SK-N-MC (cell line): ENCODE measurements at regions not wholly inside any gene's neighbourhood (a gene's known extent, or its start where the extent isn't known, plus 50 kb on each side); places are given as distances from the start of the nearest gene placed in this dataset.

Experiments used
- EZH2 ChIP-seq: fragments of 200-600 bp; sonication (generic); IDR thresholded peaks from one replicate; pipeline ENCODE4 v1.6.1; 2017; ENCODE audit warnings: antibody characterized with exemption
- FOXP2 ChIP-seq: optimal IDR thresholded peaks from 2 replicates; pipeline ENCODE3; 2011; ENCODE audit warnings: mild to moderate bottlenecking, moderate library complexity; ENCODE audit not compliant: insufficient read depth; ENCODE audit errors: extremely low read length, control extremely low read depth
- POLR2AphosphoS5 ChIP-seq: IDR thresholded peaks from 2 replicates; pipeline ENCODE4 v1.6.1; 2012; ENCODE audit warnings: mild to moderate bottlenecking, low read depth, low read length, borderline replicate concordance

DNA sequence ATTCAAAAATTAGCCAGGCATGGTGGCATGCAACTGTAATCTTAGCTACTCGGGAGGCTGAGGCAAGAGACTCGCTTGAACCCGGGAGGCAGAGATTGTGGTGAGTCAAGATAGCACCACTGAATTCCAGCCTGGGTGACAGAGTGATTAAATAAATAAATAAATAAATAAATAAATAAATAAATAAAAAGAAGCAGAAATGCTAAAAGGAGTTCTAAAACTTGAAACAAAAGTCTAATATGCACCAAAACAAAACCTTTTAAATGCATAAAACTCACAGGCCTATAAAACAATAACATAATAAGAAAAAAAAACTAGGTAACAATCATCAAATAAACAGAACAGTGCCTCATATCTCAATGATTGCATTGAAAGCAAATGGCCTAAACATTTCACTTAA, 1458.9 kb downstream of the AMY1C start:
- TF ChIP-seq EZH2 (no peak), POLR2AphosphoS5 (no peak), FOXP2 (no peak)
